Tongue (tissue), 1 donor: ENCODE measurements at regions not wholly inside any gene's neighbourhood (a gene's known extent, or its start where the extent isn't known, plus 50 kb on each side); places are given as distances from the start of the nearest gene placed in this dataset.

ENCODE experiments used
- DNase-seq: peaks from one replicate; pipeline ENCODE4 v3.0.0-alpha.2; 2015

DNA sequence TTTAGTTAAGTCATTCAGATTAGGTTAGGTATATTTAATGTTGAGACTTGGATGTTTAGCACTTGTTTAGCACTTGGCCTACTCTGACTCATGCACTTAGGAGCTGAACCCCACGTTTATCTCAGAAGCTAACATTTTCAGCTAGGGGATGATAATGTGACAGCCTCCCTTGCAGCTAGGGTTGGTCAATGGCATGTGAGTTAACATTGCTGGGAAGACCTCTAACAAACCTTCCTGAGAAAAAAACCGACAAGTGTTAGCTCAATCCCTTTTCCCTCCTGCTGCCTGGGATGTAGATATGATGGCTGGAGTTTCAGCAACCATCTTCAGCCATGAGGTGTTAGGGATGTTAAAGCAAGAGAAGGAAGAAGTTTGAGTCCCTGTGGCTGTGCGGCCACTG lies 185.0 kb upstream of the FOXF1 start:
- no peak for DNase-seq

DNA sequence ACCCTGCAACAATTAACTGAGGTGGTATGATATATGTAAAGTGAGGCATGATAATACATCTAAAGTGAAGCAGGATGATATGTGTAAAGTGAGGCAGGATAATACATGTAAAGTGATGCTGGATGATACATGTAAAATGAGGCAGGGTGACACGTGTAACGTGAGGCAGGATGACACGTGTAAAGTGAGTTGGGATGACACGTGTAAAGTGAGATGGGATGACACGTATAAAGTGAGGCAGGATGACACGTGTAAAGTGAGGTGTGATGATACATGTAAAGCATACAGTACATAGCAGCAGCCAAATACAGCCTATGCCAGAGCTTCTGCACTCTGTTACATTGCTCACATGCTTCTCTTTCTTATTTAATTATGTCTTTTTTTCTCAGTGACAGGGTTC lies 184.4 kb upstream of the FOXF1 start:
- no peak for DNase-seq

DNA sequence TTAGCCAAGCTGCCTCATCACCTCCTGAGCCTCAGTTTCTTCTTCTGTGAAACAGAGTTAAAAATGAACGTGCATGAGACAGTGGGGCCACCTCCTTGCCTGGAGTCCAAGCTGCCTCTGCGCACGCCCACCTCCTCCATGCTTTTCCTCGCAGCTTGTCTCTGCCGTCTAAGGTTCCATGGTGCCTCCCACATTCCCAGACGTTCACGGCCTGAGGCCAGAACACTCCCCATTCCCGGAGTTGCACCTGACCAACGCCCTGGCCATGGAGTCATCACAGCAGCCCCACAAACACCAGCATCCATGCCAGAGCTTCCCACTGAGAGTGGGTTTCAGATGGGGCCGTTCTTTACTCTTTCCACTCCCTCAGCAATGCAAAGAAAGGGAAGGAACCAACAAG lies 183.0 kb upstream of the FOXF1 start:
- DNase-seq = no peak

DNA sequence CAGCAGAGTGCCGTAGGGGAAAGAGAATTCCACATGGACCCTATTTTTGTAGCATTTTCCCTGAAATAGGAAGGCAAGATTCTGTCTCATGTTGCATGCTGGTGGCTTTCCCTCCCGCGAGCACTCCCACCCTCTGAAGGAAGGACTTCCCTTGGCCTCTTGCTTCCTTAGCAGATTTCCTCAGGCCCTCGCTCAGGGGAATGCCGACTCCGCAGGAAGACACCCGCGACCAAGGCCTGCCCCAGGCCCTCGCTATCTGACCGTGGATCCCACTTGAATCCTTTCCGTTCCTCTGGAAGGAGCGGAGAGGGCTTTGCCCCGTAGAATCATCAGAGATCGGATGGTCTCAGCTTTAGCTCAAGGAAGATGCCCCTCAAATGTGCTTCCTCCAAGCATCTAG lies 179.4 kb upstream of the FOXF1 start:
- DNase-seq = no peak

DNA sequence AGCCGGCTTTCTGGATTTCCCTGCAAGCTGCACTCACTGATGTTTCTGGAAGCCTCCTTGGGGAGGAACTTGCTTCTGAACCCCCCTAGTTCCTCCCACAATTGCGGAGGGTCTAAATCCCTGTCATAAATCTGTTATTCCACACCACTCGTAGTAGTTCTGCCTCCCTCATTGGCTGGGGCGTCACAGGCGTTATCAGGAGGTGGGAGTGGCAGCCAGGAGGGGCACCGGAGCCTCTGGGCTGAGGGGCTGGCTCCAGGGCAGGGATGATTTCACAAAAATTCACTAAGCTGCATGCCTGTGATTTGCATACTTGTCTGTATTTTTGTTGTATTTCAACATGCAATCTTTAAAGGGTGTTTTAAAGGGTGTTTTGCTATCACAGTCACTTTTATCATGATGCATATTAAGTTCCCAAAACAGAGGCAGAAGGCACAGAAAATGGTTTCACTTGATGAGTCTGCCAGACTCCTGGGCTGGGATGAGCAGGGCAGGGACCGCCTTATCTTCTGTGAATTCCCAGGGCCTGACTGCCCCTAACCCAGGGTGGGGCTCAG lies 176.2 kb upstream of the FOXF1 start:
- no peak for DNase-seq

DNA sequence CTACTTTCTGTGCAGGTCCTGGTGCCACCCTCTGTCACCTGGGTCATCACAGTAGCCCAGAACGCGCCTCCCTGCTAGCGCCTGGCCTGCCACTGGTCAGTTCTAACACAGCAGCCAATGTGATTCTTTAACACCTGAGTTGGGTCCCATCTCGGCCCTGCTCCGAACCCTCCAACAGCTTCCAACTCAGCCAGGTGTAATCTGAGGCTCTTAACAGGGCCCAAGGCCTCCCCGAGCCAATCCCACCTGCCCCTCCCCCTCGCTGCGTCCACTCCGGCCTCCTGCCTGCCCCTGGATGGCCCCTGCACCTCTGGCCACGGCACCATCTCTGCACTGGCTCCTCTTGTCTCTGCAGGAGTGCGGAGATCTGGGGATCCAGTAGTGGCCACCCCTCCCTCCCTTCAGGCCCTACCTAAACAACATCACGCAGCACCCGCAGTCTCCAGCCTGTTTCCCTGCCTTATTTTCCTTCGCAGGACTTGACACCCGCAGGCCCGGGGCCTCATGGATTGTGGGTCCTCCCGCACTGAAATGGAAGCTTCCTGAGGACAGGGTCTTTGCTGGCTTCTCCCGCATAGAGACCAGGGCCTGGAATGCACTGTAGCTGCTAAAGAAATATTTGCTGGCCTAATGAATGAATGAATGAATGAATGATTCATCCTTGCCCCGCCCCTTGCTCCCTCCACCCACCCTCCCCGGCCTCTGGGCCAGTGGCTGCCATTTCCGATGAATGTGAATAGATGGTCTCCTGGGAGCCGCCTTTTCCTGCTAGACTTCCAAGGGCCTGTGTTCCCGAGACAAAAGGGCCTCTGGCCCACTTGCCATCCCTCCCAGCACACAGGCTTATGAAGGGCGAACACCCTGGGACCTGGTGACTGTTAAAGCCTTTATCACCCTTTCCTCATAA lies 174.8 kb upstream of the FOXF1 start:
- DNase-seq = no peak

DNA sequence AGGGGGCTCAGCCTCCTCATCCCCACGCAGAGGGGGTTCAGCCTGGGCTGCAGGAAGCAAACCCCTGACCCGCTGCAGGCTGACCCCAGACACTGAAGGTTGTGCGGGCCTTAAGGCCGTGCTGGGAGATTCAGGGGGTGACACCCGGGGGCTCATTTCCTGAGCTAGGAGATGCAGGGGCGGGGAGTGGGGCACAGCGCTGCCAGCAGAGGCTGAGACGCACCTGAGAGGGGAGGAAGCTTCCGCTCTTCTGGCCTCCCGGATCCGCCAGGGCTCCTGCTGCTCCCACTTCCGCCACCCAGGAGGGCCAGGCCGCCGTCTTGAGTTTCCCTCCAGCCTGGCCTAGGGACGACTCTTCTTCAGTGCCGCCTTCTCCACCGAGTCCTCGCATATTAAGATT lies 173.2 kb upstream of the FOXF1 start:
- no peak for DNase-seq

DNA sequence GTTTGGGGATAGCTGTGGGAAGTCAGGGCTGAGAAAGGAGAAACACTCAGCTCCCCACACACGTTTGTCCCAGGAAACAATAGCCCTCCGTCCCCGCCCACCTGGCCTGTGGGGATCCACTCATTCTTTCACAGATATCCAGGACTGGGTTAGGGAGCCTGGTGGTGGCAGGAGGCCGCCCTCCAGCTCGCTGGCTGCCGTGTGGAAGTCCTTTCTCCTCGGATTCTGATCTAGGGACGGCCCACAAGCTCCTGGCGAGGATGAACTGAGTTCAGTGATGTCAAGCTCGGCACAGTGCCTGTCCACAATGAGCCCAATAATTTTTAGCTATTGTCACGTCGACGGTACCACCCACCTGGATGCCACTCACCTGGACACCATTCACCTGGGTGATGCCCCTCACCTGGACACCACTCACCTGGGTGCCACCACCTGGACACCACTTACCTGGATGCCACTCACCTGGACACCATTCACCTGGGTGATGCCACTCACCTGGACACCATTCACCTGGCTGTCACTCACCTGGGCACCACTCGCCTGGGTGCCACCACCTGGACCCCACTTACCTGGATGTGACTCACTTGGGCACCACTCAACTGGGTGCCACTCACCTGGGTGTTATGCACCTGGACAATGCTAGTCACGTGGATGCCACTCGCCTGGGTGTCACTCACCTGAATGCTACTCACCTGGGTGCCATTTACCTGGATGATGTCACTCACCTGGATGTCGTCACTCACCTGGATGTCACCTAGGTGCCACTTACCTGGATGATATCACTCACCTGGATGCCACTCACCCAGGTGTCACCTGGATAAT lies 172.5 kb upstream of the FOXF1 start:
- no peak for DNase-seq

DNA sequence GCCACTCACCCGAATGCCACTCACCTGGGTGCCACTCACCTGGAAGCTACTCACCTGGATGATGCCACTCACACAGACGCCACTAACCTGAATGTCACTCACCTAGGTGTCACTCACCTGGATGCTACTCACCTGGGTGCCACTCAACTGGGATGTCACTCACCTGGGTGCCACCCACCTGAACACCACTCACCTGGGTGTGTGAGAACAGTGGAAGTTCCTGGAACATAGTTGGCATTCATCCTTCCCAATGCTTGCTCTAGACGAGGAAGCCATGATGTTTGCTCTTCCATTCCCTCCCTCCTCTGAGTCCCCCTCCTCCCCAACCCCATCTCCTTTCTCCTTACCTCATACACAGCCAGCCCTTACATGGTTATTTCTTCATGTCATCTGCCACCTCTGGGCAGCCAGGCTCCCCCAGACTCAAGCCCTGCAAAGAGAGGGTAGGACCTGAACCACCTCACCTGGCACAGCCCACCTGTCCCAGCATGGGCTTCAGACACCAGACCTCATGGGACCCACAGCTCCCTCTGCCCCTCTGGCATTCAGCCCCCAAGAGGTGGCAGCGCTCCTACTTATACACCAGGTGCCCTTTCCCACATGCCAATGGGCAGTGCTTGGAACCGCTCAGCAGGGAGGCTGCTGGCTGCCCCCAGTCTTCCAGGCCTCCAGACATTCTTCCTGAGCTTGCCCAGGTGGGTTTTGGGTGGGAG lies 171.8 kb upstream of the FOXF1 start:
- no peak for DNase-seq

DNA sequence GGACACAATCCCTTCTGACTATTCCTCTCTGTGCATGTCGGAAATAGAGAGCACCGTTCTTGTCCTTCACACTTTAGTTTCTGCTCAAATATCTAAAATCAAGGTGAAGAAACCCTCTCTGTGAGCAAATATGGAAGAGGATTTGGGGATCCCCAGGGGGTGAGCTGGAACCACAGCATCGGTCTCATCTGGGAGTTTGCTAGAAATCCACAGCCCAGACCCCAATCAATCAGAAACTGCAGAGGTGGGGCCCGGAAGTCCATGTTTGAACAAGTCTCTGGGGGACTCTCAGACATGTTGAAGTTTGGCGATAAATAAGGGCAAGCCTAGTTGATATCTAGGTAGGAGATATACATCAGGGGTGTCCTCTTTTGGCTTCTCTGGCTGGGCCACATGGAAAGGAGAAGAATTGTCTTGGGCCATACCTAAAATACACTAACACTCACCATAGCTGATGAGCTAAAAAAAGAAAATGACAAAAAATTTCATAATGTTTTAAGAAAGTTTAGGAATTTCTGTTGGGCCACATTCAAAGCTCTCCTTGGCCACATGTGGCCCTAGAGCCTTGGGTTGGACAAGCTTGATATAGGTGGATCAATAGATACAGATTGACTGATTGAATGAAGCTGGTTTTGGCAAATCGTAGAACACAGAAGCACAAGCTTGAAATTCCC lies 168.0 kb upstream of the FOXF1 start:
- no peak for DNase-seq

DNA sequence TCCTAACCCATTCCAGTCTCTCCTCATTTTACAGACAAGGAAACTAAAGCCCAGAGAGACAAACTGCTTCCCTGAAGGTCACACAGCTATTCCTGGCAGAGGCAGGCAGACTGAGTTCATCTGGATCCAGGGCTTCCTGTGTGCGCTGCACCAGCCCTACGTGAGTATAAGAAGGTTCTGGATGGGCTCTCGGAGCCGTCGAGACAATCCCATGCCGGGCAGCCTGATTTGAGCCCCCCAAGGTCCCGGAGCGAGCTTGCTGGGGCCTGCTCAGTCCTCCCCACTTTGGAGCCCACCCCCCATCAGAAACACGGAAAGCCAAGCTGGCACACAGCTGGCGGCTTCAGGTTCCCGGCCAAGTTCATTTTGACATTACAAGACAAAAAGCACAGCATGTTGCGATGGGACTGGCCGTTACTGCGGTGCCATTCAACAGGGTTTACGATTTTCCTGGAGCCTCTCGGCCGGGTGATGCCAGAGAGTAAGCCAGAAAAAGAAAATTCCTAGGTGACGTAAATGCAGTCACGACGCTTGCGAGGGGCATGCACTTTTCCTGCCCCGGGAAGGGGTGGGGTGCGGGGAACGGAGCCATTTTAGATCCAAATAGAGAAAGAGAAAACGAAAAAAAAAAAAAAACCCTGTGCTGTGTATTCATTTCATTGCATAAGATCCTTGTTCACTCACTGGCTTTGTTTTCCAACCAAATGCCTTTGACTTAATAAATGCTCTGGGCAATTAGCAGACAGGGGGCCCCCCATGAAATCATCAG lies 167.1 kb upstream of the FOXF1 start:
- peak; percentile 71 for DNase-seq

DNA sequence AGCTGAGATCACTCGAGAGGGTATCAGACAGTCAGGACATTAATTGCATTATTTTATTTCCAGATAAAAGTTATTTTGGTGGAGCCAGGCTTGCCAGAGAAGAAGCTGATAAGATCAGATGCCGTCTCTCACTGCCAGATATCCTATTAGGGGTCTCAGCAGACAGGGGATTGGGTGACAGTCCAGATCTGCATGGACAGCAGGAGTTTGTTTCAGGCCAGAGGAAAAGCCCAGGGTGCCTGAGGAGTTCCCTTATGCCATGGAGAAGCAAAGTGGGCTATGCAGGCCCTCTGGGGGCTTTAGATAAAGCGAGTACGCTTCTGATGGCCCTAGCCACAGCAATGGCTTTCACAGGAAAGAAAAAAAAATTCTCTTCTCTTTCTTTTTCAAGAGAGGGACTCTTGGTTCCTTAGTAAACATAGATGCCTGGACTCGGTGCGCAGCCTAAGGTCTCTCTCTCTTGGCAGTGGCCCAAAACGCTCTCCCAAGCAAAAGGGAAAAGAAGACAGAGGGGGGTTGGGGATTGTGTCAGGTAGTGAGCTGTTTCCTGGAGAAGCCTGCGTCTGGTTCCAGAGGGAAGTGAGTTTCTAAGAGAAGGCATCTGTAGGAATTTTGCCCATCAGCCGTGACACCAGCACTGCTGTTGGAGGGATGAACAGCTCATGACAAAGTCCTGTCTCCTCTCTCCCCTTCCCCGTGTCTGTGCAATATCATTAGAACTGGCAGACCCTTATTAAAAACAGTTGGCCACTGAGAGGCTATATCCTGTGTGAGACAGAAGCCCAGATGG lies 166.3 kb upstream of the FOXF1 start:
- DNase-seq = peak; percentile 46

DNA sequence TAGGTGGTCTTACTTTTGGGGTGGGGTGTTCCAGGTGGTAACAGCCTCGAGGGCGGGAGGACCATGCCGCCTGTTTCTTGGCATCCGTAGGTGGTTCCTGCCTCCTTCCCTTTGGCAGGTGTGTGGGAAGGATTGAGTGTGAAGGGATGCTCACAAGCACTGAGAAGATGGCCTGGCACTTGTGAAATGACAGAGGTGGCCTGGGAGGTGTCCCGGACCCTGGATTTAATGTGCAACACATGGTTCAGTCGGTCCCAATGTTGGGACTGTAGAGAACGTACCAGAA lies 165.8 kb upstream of the FOXF1 start:
- no peak for DNase-seq

DNA sequence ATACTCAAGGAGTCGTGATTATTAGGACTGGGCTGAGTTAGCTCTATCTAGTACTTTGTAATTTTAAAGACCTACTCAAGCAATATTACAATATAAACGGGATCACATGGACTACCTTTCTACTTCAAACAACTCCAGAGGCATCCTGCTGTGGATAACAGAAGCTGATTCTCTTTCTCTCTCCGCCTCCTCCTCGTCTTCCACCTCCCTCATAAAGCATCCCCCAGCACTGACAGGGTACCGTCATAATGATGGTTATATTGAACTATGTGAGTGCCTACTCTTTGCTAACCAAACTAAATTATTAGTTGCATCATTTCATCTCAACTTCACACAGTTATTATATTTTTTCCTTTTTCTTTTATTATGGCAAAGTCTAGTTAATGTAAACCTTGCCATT lies 165.4 kb upstream of the FOXF1 start:
- no peak for DNase-seq

DNA sequence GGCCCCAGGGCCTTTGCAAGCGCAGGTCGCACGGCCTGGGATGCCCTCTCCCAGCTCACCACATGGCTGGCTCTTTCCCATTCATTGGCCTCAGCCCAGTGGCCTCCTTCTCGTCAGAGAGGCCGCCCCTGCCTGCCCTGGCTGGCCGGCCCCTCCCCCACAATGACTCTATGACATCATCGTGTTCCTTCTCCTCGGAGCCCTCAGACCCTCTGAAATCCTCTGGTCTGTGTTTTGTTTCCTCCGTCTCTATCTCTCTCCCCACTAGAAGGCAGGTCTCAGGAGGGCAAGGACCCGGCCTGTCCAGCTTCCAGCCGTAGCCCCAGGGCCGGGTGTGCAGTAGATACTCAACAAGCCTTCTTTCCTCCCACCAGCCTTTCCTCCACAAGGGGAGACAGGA lies 164.8 kb upstream of the FOXF1 start:
- DNase-seq = no peak

DNA sequence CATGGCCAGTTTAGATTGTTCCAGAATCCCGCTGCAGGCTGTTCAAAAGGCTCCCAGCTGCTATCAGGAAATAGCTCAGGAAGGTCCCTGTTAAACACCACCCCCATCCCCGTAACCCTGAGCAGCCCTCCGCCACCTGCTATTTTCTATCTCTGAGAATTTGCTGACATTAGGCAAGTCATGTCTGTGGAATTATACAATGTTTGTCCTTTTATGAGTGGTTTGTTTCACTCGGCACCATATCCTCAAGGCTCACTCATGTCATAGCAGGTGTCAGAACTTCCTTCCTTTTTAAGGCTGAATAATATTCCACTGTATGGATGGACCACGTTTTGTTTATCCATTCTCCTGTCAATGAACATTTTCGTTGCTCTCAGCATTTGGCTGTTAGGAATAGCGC lies 164.3 kb upstream of the FOXF1 start:
- DNase-seq = no peak

DNA sequence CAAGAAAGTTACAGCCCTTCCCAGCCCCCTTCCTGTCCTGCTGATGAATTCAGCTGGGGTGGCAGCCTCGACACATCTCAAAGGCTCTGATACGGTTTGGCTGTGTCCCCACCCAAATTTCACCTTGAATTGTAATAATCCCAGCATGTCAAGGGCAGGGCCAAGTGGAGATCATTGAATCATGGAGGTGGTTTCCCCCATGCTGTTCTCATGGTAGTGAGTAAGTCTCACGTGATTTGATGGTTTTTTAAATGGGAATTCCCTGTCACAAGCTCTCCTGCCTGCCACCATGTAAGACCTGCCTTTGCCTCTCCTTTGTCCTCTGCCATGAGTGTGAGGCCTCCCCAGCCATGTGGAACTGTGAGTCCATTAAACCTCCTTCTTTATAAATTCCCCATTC lies 163.2 kb upstream of the FOXF1 start:
- no peak for DNase-seq

DNA sequence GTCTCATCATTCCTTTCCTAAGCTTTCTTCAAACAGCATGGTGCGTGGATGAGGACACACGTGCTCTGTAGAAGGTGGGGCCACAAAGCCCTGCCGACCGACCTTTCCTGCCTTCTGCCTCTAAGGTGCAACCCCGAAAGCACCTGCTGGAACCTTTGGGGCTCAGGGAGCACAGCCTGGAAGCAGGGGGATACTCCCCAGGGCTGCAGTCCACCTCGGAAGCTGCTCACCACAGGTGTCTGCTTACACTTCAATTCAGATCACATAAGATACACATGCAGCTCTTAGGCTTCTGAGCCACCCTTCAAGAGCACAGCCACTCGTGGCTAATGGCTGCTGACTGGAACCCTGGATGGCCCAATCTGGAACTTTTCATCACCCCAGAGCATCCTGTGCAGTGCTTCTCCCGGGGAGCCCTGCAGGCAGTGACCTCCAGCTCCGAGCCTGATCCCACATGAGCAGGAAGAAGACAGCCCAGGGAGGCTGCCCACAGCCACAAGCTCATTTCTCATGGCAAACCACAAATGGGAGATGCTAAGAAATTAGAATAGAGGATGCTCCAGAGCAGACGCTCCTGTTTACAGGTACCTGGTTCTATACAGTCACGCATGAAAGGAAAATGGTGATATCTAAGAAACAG lies 162.3 kb upstream of the FOXF1 start:
- no peak for DNase-seq

DNA sequence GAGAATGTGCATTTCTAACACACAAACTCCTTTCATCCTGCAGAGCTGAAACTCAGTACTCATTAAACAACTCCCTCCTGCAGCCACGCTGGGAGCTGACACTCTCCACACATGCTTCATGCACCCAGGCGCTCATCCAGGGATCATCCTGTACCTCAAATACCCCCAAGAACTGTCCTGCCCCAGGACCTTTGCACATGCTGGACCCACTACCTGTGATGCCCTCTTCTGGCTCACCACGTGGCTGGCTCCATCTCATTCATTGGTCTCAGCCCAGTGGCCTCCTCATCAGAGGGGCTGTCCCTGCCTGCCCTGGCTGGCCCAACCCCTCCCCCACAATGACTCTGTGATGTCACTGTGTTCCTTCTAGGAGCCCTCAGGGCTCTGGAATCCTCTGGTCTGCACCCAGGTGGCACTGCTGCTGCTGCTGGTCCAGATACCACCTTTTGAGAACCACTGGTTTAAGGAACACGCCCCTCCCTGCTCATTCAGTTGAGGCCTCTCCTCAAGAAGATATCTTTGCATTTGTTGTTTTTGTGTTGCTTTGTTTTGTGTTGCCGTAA lies 160.9 kb upstream of the FOXF1 start:
- DNase-seq = no peak

DNA sequence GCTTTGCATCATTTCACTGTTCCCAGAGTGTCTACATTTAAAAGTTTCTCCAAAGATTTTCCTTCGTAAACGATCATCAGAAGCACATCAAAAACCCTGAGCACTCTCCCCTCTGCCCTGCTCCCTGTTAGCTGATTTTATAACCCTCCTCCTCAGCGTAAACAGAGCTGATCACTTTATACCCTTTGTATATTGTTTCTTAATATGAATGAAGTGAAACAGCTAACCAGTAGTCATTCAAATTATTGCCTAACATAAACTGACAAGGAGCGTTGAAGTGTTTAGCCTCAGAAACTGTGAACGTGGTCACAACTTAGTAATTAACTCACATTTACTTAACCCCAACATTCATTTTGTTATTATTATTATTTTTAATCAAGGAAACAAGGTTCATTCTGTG lies 160.0 kb upstream of the FOXF1 start:
- no peak for DNase-seq
